Loucy (cell line): ENCODE measurements at regions not wholly inside any gene's neighbourhood (a gene's known extent, or its start where the extent isn't known, plus 50 kb on each side); places are given as distances from the start of the nearest gene placed in this dataset.

ENCODE experiments used
- CTCF ChIP-seq: fragments of 200-600 bp; sonication (generic); conservative IDR thresholded peaks from 2 replicates; pipeline ENCODE4 v1.5.1; 2014; ENCODE audit warnings: mild to moderate bottlenecking, antibody characterized with exemption, low read length
- EZH2phosphoT487 ChIP-seq: fragments of 200-600 bp; IDR thresholded peaks from 2 replicates; pipeline ENCODE4 v1.6.1; 2018; ENCODE audit warnings: antibody characterized with exemption, mild to moderate bottlenecking, moderate library complexity, borderline replicate concordance

GRCh38 chr9:22206833-22207232 lies 197.7 kb upstream of the CDKN2B start:
- TF ChIP-seq CTCF = no peak
- TF ChIP-seq EZH2phosphoT487 = no peak
